ENCODE measurements at regions not wholly inside any gene's neighbourhood (a gene's known extent, or its start where the extent isn't known, plus 50 kb on each side); places are given as distances from the start of the nearest gene placed in this dataset.
"Not testable (repeated sequence)": the region's sequence is repeated elsewhere in the genome, so short reads cannot be mapped to it uniquely, and the experiment has no call there.

DNA sequence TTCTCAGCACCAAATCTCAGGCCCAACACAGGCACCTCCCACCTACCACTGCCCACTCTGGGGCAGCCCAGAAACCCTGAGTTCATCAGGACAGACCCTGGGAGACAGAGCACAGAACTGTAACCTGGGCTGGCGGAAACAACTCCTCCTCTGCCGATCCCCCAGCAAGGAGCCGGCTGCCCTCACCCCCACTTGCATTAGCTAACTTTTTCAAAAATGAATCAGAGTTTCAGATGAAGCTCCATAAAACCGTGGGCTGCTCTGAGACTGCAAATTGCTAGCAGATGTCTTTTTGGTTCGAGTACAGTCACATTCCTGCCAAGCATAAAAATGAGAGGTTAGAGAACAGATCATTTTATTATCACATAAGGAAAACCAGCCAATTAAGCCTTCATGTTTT is 93.4 kb upstream of the PARD3 start:
- FAIRE-seq: no peak
- no peak for DNase-seq (ENCODE audit: low spot score)

DNA sequence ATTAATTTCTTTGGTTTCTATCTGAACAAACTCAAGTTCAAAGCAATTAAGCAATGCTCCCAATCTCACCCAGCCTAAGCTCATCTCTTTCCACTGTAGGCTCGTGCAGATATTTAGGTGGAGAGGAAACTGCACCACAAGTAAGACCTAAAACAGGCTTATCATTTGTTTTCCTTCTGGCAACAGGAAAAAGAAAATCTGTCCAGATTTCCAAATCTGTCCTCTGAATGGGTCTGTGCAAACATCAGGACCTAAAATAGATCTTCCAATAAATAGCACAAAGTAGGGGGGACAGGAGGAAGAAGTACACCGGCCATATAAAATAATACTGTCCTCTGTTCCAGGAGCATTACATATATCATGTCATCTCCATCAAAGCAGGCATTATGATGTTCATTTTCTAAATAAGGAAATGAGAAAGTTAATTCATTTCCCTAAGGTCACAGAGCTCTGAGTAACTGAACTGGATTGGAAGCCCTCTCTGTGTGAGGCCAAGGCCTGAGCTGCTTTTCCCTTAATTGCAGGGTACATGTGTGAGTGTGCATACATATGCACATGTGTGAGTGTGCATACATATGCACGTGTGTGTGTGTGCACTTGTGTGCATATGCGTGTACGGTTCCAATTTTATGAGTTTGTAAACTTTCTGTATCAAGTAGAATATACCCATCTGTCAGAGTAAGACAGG is 92.8 kb upstream of the PARD3 start:
- no peak for FAIRE-seq
- no peak for DNase-seq (ENCODE audit: low spot score)

DNA sequence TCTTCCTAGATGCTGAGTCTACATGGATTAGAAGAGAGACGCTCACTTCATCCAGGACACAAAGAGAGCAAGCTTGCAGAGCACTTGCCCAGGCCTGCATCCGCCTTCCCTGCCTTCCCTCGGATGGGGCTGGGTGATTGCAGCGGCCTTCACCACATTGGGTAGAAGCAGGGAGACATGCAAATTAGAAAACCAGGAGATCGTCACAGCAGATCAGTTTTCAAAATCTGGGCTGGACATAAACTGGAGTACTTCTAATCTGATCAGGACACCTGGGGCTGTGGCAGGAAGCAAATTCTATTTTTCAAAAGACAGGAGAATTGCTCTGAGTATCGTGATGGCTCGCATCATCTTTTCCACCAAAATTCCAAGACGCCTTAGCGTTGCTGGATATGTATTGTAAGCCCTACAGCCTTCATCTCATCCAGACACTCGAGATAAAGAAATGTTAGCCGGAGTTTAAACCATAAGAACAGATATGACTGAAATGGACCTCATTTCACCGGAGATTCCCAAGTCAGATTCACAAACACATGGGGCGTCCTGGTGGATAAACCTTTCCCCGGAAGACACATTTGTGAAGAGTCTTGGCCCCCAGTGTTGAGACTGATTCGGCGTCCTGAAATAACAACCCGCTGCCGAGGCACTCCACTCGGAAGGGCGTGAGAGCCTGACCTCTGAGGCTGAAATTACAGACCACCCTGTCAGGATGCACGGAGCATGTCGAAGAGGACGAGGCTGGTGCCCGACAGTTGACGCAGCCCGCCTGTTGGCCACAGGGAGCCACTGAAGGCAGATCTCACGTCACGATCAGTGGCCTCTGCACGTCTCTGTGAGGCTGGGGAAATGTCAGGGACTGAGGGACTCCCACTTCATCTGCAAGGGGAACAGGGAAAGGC is 91.2 kb upstream of the PARD3 start:
- FAIRE-seq (peak; percentile 20), DNase-seq (ENCODE audit: low spot score) (no peak)

DNA sequence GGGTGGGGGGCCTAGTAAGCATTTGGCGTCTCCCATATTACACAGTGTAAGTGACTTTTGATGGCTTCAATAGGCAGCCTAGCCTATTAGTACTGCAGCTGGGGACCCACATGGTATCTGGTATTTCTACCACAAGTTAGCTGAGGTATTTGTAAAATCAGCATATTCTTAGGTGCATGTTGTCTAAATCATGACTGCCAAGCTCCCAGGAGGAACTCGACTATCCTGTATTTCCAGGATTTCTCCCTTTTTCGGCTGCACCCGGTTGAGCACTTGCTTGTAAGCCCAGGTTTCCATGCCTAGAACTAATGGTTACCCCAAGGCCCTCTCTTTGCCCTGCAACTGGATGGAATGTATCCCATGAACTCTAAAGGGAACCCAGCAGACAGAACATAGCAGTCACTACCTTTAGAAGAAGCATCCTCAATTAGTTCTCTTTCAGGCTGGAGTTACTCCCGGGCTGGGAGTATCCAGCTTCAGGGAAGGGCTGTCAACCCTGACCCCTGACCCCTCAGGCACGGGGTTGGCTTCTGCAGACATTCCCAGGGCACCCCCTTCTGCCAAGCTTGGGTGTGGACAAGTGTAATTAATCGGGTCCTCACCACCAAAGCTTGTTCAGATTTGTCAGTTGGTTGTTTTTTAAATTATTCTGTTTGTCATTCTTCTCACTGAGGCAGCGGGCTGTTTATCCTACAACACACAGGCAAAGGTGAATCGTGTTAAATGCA is 90.3 kb upstream of the PARD3 start:
- FAIRE-seq: no peak
- DNase-seq (ENCODE audit: low spot score): no peak

DNA sequence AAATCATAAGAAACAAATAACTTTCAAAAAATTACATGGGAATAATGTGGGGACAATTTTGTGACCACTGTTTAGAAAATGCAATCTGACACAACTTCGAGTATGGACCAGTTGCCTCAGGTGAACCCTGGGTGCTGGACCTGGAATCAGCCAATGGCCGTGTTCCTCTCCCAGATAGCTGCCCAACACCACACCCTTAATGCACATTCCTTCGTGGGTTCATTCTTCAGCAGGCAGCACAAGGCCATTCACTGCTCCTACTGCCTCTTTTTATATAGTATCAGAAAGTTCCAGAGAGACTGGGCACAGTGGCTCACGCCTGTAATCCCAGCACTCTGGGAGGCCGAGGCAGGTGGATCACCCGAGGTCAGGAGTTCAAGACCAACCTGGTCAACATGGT is 89.1 kb upstream of the PARD3 start:
- FAIRE-seq: no peak
- DNase-seq (ENCODE audit: low spot score): no peak

DNA sequence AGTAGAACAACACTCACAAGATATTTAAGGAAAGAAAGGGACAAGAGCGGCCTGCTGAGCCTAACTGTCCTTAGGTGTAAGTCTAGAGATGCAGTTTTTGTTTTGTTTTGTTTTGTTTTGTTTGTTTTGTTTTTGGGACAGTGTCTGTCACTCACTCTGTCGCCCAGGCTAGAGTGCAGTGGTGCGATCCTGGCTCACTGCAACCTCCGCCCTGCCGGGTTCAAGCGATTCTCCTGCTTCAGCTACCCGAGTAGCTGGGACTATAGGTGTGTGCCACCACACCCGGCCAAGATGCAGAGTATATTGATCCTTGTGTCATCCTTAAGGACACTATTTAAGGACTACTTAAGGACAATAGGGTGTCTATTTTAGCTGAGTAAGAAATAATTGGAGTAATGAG is 84.1 kb upstream of the PARD3 start:
- no peak for FAIRE-seq

DNA sequence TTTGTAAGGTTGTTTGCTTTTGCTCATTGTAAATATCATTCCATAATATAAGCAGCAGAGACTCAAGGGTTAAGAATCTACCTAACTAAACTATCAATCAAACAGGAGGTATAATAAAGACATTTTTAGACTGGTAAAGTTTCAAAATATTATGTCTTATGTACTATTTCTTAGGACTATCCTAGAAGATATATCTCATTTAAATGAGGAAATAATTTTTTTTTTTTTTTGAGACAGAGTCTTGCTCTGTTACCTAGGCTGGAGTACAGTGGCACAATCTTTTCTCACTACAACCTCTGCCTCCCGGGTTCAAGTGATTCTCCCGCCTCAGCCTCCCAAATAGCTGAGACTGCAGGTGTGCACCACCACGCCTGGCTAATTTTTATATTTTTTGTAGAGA is 80.9 kb upstream of the PARD3 start:
- no peak for DNase-seq (ENCODE audit: low spot score)
- FAIRE-seq: no peak

More for the DNA sequence above, 84.1 kb upstream of the PARD3 start:
- DNase-seq (ENCODE audit: low spot score): no peak

DNA sequence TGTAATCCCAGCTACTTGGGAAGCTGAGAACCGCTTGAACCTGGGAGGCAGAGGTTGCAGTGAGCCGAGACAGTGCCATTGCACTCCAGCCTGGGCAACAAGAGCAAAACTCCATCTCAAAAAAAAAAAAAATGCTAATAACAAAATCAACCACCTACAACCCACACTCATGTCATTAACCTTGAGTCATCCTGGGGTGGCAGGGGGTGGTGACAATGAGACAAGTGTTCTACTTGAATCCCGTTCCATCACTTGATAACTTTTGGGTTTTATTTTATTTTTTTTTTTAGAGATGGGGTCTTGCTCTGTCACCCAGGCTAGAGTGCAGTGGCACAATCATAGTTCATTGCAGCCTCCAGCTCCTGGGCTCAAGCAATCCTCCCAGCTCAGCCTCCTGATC is 80.0 kb upstream of the PARD3 start:
- FAIRE-seq; DNase-seq (ENCODE audit: low spot score): not testable (repeated sequence)

DNA sequence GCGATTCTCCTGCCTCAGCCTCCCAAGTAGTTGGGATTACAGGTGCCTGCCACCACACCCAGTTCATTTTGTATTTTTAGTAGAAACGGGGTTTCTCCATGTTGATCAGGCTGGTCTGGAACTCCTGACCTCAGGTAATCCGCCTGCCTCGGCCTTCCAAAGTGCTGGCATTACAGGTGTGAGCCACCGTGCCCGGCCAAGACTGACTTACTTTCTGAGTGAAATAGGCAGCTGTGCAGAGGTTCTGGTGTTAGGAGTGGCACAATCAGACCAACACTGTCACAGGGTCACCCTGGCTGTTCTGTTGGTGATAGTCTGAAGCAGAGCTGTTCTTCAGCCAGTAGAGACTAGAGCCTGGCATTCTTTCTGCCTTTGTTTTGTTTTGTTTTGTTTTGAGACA is 77.4 kb upstream of the PARD3 start:
- DNase-seq (ENCODE audit: low spot score); FAIRE-seq: not testable (repeated sequence)

DNA sequence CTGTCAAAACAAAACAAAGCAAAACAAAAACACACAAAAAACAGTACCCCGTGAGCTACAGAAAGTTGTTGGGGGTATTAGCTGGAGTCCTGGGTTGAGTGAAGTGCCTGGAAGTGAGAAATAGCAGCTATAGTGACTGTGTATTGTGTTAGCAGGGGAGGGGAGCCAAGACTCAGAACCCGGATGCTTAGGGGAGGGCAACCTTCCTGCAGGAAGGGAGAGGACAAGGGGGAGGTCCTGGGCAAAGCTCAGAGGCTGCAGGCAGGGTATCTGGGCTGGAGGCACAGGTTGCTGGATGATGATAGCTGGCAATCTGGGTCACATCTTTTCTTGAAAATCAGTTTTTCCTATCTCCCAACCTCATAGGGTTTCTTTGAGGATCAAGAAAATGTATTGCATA is 75.8 kb upstream of the PARD3 start:
- DNase-seq (ENCODE audit: low spot score): no peak
- no peak for FAIRE-seq

DNA sequence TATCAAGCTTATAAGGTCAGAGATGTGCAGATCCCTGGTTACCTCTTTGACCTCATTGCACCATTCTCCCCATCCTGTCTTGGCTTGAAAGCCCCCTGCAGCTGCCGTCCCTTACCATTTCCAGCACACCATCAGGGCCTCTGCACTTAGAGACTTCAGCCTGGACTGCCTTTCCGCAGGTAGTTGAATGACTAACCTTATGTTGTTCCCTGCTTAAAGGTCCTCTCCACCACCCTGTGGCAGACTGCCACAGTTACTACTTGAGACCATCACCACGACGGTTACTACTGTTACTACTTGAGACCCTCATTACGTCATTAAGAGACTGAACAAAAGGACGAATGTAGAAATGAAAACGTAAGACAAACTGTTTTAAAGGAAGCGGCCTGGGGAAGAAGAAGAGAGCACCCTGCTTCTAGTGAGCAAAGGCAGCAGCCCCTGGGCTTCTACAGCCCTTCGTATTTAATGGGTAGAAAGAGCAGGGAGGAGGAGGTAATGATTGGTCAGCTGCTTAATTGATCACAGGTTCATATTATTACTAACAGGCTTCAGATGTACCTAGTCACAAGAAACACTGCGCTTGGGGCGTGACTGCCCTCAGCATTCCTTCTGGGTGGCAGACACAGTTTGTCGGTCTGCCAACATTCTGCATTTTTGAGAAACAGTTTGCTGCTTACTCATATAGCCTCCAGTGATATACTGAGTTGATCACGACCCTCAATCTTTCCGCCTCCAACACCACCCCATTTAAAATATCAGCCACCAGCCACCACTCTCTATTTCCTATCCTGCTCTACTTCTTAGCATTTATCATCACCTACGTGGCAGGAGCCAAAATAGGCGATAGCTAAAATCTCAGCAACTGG is 74.1 kb upstream of the PARD3 start:
- FAIRE-seq (peak; percentile 9), DNase-seq (ENCODE audit: low spot score) (no peak)

DNA sequence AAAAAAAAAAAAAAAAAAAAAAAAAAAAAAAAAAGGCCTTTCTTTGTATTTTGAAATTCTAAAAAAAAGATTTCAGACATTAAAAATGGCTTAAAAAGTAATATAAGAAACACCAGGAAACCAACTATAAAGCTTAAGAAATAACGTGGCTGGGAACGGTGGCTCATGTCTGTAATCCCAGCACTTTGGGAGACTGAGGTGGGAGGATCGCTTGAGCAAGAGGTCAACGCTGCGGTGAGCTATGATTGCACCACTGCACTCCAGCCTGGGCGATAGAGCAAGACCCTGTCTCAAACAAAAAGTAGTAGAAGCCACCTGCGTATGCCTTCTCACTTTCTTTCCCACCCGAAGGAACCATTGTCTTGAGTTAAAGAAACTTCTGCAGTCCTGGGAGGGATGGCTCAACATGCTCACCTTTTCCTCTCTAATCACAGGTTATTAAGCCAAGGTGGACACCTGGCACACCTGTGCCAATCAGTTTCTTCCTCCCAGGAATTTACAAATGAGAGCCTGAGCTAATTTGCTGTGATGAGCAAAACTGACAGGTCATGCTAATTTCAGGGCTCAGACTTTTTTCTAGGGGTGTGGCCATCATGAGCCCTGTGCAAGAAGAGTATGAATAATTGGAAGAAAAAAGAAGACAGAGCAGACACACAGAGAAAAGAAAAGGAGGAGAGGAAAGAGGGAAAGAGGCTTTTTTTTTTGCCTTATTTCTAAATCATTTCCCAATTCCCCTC is 72.0 kb upstream of the PARD3 start:
- no peak for FAIRE-seq
- DNase-seq (ENCODE audit: low spot score): no peak

DNA sequence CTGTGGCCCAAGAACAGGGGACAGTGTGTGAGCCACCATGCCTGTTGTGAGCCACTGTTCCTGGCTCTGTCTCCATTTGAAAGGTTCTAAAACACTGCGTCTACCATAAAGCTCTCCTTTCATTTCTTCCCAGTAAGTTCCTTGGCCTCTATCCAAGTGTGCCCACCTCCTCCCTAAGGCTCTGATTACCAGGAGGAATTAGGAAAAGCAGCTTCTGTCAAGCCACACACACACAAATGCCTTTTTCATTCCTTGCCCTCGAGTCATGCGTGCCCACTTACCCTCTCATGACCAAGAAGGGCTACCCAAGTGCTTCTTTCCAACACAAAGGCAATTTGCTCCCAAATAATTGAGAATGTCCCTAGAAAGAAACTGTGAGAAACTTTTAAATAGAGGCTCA is 70.8 kb upstream of the PARD3 start:
- no peak for DNase-seq (ENCODE audit: low spot score)
- no peak for FAIRE-seq

DNA sequence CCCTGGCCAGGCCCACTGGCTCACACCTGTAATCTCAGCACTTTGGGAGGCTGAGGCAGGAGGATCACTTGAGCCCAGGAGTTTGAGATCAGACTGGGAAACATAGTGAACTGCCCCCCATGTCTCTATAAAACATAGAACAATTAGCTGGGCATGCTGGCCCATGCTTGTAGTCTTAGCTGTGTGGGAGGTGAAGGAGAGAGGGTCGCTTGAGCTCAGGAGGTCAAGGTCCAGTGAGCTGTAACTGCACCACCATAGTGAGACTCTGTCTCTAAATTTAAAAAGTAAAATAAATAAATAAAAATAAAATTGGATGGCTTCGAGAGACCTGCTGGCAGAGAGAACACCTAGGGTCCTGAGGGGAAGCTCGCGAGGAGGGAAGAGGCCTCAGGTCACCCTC is 69.9 kb upstream of the PARD3 start:
- no peak for DNase-seq (ENCODE audit: low spot score)
- FAIRE-seq: no peak

DNA sequence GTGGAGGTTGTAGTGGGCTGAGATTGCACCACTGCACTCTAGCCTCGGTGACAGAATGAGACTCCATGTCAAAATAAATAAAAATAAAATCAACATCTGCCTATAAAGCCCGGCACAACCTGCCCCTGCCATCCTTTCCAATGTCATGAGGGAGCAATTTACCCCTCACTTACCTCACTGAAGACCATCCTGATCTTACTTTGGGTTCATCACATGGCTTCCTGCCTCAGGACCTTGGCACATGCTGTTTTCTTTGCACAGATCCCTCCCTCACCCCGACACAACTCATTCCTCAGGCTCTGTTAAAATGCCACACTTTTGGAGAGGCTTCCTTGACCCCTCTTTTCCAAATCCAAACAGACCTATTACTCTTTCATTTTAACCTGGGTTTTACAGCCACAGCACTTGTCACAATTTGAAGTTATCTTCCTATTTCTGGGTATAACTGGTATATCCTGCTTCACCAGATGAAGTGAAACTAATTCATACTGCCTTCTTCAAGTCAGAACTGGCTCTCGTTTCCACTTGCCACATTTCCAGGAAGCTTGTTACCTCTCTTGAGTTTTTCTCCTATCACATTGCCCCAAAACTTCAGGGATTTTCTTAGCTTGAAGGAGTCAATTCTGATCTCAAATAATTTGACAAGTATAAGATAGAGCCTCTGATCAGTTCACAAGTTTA is 69.3 kb upstream of the PARD3 start:
- DNase-seq (ENCODE audit: low spot score): no peak
- FAIRE-seq: no peak

DNA sequence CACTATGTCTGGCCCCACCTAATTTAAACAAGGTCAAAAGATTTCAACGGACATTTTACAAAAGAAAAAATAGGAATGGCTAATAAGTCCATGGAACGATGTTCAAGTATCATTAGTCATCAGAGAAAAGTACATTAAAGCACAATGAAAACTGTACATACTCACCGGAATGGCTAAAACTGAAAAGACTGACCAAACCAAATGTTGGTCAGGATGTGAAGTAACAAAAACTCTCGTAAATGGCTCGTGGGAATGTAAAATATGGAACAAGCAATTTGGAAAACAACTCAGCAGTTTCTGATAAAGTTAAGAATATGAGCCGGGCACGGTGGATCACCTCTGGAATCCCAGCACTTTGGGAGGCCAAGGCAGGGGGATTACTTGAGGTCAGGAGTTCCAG is 65.7 kb upstream of the PARD3 start:
- FAIRE-seq: no peak
- no peak for DNase-seq (ENCODE audit: low spot score)

DNA sequence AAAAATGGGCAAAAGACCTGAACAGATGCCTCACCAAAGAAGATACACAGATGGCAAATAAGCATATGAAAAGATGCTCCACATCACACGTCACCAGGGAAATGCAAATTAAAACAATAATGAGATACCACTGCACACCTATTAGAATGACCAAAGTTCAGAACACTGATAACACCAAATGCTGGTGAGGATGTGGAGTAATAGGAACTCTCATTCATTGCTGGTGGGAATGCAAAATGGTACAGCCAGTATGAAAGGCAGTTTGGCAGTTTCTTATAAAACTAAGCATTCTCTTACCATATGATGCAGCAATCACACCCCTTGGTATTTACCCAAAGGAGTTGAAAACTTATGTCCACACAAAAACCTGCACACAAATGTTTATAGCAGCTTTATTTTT is 63.6 kb upstream of the PARD3 start:
- not testable (repeated sequence) for DNase-seq (ENCODE audit: low spot score); FAIRE-seq

DNA sequence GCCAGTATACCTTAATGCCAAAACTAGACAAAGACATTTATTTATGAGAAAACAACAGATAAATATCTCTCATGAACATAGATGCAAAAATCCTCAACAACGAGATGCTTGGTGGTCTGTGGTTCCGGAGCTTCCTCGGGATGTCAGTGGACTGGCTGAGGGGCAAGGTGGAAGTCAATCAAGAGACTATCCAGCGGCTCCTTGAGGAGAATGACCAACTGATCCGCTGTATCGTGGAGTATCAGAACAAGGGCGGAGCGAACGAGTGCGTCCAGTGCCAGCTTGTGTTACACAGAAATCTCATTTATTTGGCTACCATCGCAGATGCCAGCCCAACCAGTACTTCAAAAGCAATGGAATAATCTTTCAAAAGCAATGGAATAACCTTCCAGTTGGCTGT is 60.0 kb upstream of the PARD3 start:
- DNase-seq (ENCODE audit: low spot score): no peak
- FAIRE-seq: no peak

DNA sequence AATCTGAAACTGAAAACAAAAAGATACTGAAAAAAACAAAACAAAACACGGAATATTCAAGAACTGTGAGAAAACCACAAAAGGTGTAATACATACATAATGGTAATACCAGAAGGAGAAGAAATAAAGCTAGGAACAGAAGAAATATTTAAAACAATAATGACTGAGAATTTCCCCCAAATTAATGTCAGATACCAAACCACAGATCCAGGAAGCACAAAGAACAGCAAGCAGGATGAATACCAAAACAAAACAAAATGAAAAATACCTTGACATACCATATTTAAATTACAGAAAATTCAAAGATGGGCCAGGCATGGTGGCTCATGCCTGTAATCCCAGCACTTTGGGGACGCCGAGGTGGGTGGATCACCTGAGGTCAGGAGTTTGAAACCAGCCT is 57.7 kb upstream of the PARD3 start:
- no peak for FAIRE-seq

More for the DNA sequence above, 57.7 kb upstream of the PARD3 start:
- no peak for DNase-seq (ENCODE audit: low spot score)

Measured in urothelium cell line (cell line).